Caco-2 (cell line): ENCODE measurements at regions not wholly inside any gene's neighbourhood (a gene's known extent, or its start where the extent isn't known, plus 50 kb on each side); places are given as distances from the start of the nearest gene placed in this dataset.

Experiments used
- BruUV-seq: library from RNA; stranded (reverse); fragments of 400-500 nt; replicated peaks from 2 replicates; lab custom pipeline; 2021; lab: Mats Ljungman, UMichigan
- CTCF ChIA-PET: fragments of 300-600 bp; sonication (Branson Sonifier 250); formaldehyde crosslinking; loops from one replicate; lab custom pipeline; 2022; ENCODE audit warnings: antibody characterized with exemption; lab: Charles Lee
- POLR2A ChIA-PET: fragments of 300-600 bp; sonication (Branson Sonifier 250); formaldehyde crosslinking; loops from one replicate; lab custom pipeline; 2022; ENCODE audit warnings: antibody characterized with exemption; lab: Charles Lee
- DNase-seq, 2 experiments: peaks; one replicate each; pipeline versions ENCODE4 v3.0.0 to v3.0.0-alpha.2; 2020 to 2022
- H3K27me3 ChIP-seq: replicated peaks from 2 replicates; pipeline ENCODE4 v1.6.0; 2011; ENCODE audit warnings: low read length; ENCODE audit not compliant: control insufficient read depth, insufficient read depth
- H3K36me3 ChIP-seq: 2 replicates; pipeline ENCODE4 v1.5.1; 2011; ENCODE audit warnings: low read length; ENCODE audit not compliant: control insufficient read depth, insufficient read depth
- H3K4me1 ChIP-seq: fragments of 250-450 bp; sonication (Bioruptor Pico); 2 replicates; pipeline ENCODE4 v1.5.1; 2020; ENCODE audit warnings: mild to moderate bottlenecking
- H3K4me3 ChIP-seq: 2 replicates; pipeline ENCODE4 v1.5.1; 2011; ENCODE audit warnings: low read depth, mild to moderate bottlenecking, control low read depth, low read length
- H3K9me3 ChIP-seq: fragments of 250-450 bp; sonication (Bioruptor Pico); 2 replicates; pipeline ENCODE4 v1.5.1; 2020; ENCODE audit warnings: mild to moderate bottlenecking, moderate library complexity
- H3K27ac Mint-ChIP-seq: one replicate; pipeline ENCODE4 v1.8.0; 2022; ENCODE audit warnings: mixed read lengths; ENCODE audit not compliant: unreplicated experiment
- H3K27me3 Mint-ChIP-seq: one replicate; pipeline ENCODE4 v1.8.0; 2022; ENCODE audit warnings: mixed read lengths; ENCODE audit not compliant: insufficient read depth, unreplicated experiment
- H3K36me3 Mint-ChIP-seq: one replicate; pipeline ENCODE4 v1.8.0; 2022; ENCODE audit warnings: mild to moderate bottlenecking, mixed read lengths; ENCODE audit not compliant: insufficient read depth, unreplicated experiment
- H3K4me1 Mint-ChIP-seq: one replicate; pipeline ENCODE4 v1.8.0; 2022; ENCODE audit warnings: low read depth, mixed read lengths; ENCODE audit not compliant: unreplicated experiment
- H3K4me3 Mint-ChIP-seq: one replicate; pipeline ENCODE4 v1.8.0; 2022; ENCODE audit warnings: mild to moderate bottlenecking, moderate library complexity, mixed read lengths; ENCODE audit not compliant: unreplicated experiment
- H3K9me3 Mint-ChIP-seq: one replicate; pipeline ENCODE4 v1.8.0; 2022; ENCODE audit warnings: mixed read lengths; ENCODE audit not compliant: unreplicated experiment
- CTCF ChIP-seq, 2 experiments: fragments of 200-600 bp in 1 of 2; IDR thresholded peaks; 1 replicate in 1 of 2; 2 replicates in 1 of 2; pipeline versions ENCODE4 v1.5.1 to v1.8.0; 2011 to 2022; ENCODE audit warnings: antibody characterized with exemption in 1 of 2, control low read depth in 1 of 2, inconsistent platforms in 1 of 2, low read depth in 1 of 2, low read length in 1 of 2, mild to moderate bottlenecking in 1 of 2, moderate library complexity in 1 of 2; ENCODE audit not compliant: insufficient read depth in 1 of 2, severe bottlenecking in 1 of 2, unreplicated experiment in 1 of 2
- intact Hi-C: fragments of 100-400 bp; cut with micrococcal nuclease; formaldehyde crosslinking; loops from one replicate; pipeline ENCODE4 v1.10.0; 2022; ENCODE audit not compliant: unreplicated experiment

GRCh38 chr2:19458427-19459003 is 100.1 kb upstream of the OSR1 start:
- Histone ChIP-seq H3K4me3 (no peak overlapping the region), H3K9me3 (no peaks in the 10 kb centered on the region), H3K36me3 (no peaks in the 10 kb centered on the region), H3K4me1 (no peaks in the 10 kb centered on the region), H3K27me3 (no peaks in the 10 kb centered on the region)
- POLR2A ChIA-PET: no interaction called here
- H3K27me3 Mint-ChIP-seq: peaks cover 2% of the 10 kb centered on the region
- CTCF ChIA-PET: no interaction called here
- H3K36me3 Mint-ChIP-seq: no peaks in the 10 kb centered on the region
- TF ChIP-seq CTCF (IDR thresholded peaks at IDR 0.05; ENCODE audit: insufficient read depth in 1 of 2, low read depth in 1 of 2, low read length in 1 of 2, severe bottlenecking in 1 of 2, unreplicated experiment in 1 of 2): no peak
- H3K4me1 Mint-ChIP-seq: no peaks in the 10 kb centered on the region
- no peak overlapping the region for H3K27ac Mint-ChIP-seq
- BruUV-seq: no TSS peak
- intact Hi-C loops: no loop called here
- no peaks in the 10 kb centered on the region for H3K9me3 Mint-ChIP-seq
- no peak for DNase-seq
- H3K4me3 Mint-ChIP-seq: no peak overlapping the region

- Mint-ChIP-seq H3K27ac (no peak overlapping the region), H3K4me3 (no peak overlapping the region), H3K4me1 (no peaks in the 10 kb centered on the region), H3K27me3 (peaks cover 2% of the 10 kb centered on the region), H3K36me3 (no peaks in the 10 kb centered on the region), H3K9me3 (no peaks in the 10 kb centered on the region)
- no peaks in the 10 kb centered on the region for H3K36me3 ChIP-seq
- H3K4me3 ChIP-seq: no peak overlapping the region
- CTCF ChIA-PET: no interaction called here
- H3K27me3 ChIP-seq: no peaks in the 10 kb centered on the region
- BruUV-seq: no TSS peak
- no peak for TF ChIP-seq CTCF (IDR thresholded peaks at IDR 0.05; ENCODE audit: insufficient read depth in 1 of 2, low read depth in 1 of 2, low read length in 1 of 2, severe bottlenecking in 1 of 2, unreplicated experiment in 1 of 2)
- intact Hi-C loops: no loop called here
- no peaks in the 10 kb centered on the region for H3K9me3 ChIP-seq
- H3K4me1 ChIP-seq: no peaks in the 10 kb centered on the region
- no peak for DNase-seq
- POLR2A ChIA-PET: no interaction called here
These were observed 99.4 kb upstream of the OSR1 start for GRCh38 chr2:19457809-19458208.

GRCh38 chr2:19456705-19457309 is 98.4 kb upstream of the OSR1 start:
- H3K36me3 ChIP-seq: no peaks in the 10 kb centered on the region
- Mint-ChIP-seq H3K9me3 (no peaks in the 10 kb centered on the region), H3K27me3 (peaks cover 2% of the 10 kb centered on the region), H3K27ac (no peak overlapping the region), H3K36me3 (no peaks in the 10 kb centered on the region), H3K4me1 (no peaks in the 10 kb centered on the region), H3K4me3 (no peak overlapping the region)
- H3K9me3 ChIP-seq: no peaks in the 10 kb centered on the region
- H3K4me1 ChIP-seq: no peaks in the 10 kb centered on the region
- no peaks in the 10 kb centered on the region for H3K27me3 ChIP-seq
- TF ChIP-seq CTCF (IDR thresholded peaks at IDR 0.05; ENCODE audit: insufficient read depth in 1 of 2, low read depth in 1 of 2, low read length in 1 of 2, severe bottlenecking in 1 of 2, unreplicated experiment in 1 of 2): no peak
- BruUV-seq: no TSS peak
- H3K4me3 ChIP-seq: no peak overlapping the region
- ChIA-PET POLR2A (no interaction called here), CTCF (no interaction called here)
- DNase-seq: no peak
- intact Hi-C loops: no loop called here
